ENCODE measurements at regions not wholly inside any gene's neighbourhood (a gene's known extent, or its start where the extent isn't known, plus 50 kb on each side); places are given as distances from the start of the nearest gene placed in this dataset.

DNA sequence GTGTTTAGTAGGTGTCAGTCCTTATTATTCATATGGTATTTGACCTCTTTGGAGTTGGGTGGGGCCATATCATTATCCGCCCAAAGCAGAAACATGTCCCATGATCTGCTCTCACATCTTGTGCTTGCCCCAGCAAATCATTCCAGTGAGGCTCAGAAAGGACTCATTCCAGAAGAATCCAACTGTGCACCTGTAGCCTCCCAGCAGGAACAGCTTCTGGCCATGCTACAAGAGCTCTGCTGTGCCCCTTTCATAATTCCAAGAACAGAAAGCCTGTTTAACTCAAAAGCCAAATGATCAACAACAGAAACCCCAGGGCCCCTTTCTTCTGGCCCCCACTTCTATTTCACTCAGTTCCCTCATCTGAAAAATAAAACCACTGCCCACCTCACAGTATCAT lies 673.1 kb downstream of the DIAPH3 start:
- Mint-ChIP-seq H3K27me3 (ENCODE audit: low read depth) (peaks cover 2% of the 10 kb centered on the region), H3K9me3 (peaks cover 5 to 6% of the 10 kb centered on the region in 2 experiments; a peak in 1 of 5 replicates), H3K4me3 (no peak overlapping the region), H3K27ac (no peak overlapping the region), H3K4me1 (peaks cover 21 to 28% of the 10 kb centered on the region in 2 experiments), H3K36me3 (ENCODE audit: insufficient read depth in 1 of 3, low read depth in 3 of 3) (peaks cover 0 to 10% (median 3%) of the 10 kb centered on the region in 3 experiments; a peak in 5 of 7 replicates)
- no peak overlapping the region for H2BK5ac ChIP-seq (ENCODE audit: insufficient read length, low read length)
- H4K91ac ChIP-seq (ENCODE audit: insufficient read length, low read depth, low read length), result no peak overlapping the region
- H3K4me2 ChIP-seq (ENCODE audit: insufficient read depth, insufficient read length, low read length), result no peak overlapping the region
- TF ChIP-seq, protein P1, sequence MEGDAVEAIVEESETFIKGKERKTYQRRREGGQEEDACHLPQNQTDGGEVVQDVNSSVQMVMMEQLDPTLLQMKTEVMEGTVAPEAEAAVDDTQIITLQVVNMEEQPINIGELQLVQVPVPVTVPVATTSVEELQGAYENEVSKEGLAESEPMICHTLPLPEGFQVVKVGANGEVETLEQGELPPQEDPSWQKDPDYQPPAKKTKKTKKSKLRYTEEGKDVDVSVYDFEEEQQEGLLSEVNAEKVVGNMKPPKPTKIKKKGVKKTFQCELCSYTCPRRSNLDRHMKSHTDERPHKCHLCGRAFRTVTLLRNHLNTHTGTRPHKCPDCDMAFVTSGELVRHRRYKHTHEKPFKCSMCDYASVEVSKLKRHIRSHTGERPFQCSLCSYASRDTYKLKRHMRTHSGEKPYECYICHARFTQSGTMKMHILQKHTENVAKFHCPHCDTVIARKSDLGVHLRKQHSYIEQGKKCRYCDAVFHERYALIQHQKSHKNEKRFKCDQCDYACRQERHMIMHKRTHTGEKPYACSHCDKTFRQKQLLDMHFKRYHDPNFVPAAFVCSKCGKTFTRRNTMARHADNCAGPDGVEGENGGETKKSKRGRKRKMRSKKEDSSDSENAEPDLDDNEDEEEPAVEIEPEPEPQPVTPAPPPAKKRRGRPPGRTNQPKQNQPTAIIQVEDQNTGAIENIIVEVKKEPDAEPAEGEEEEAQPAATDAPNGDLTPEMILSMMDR (conservative IDR thresholded peaks at IDR 0.05), result no peak
- no peaks in the 10 kb centered on the region for H3K27me3 ChIP-seq (ENCODE audit: insufficient read depth, low read length)
- no peaks in the 10 kb centered on the region for H3K4me1 ChIP-seq (ENCODE audit: insufficient read depth, low read length)
- no peaks in the 10 kb centered on the region for H3K79me1 ChIP-seq (ENCODE audit: insufficient read depth, low read depth, low read length, poor library complexity, severe bottlenecking)
- H2AK5ac ChIP-seq (ENCODE audit: insufficient read length, low read length), result no peak overlapping the region
- H3K9me3 ChIP-seq (ENCODE audit: control insufficient read depth, low read depth, low read length), result no peaks in the 10 kb centered on the region
- no peak overlapping the region for H4K8ac ChIP-seq (replicated peaks; ENCODE audit: insufficient read length, low read depth, low read length)
- no peaks in the 10 kb centered on the region for H3K79me2 ChIP-seq (ENCODE audit: insufficient read depth, low read length)
- H2BK20ac ChIP-seq (ENCODE audit: low read depth, low read length, poor library complexity, severe bottlenecking), result no peak overlapping the region
- H3K23me2 ChIP-seq (ENCODE audit: insufficient read length, low read depth, low read length, poor library complexity, severe bottlenecking), result no peaks in the 10 kb centered on the region
- H2BK15ac ChIP-seq (ENCODE audit: low read depth, low read length), result no peak overlapping the region
- no peak overlapping the region for H3K56ac ChIP-seq (ENCODE audit: insufficient read length, low read depth, low read length)
- no peak overlapping the region for H3K14ac ChIP-seq (ENCODE audit: insufficient read depth, low read length)
- no peak overlapping the region for H3K9ac ChIP-seq (ENCODE audit: extremely low read depth, insufficient read length, low read length)
- WGBS (ENCODE audit: extremely low coverage, insufficient read length, low lambda C conversion rate), result no CpG with 5 or more reads among the region's 1 CpG
- H4K5ac ChIP-seq (ENCODE audit: insufficient read length, low read depth, low read length), result no peak overlapping the region
- no peak overlapping the region for H3K27ac ChIP-seq (ENCODE audit: insufficient read length, low read depth, low read length)
- H3K18ac ChIP-seq (ENCODE audit: insufficient read length, low read depth, low read length), result no peak overlapping the region
- no peak overlapping the region for H3K23ac ChIP-seq (ENCODE audit: insufficient read length, low read depth, low read length)
- no peak overlapping the region for H3T11ph ChIP-seq (ENCODE audit: low read length)
- H2BK12ac ChIP-seq (ENCODE audit: insufficient read length, low read depth, low read length), result no peak overlapping the region
- H2BK120ac ChIP-seq (ENCODE audit: low read depth, low read length, poor library complexity, severe bottlenecking), result no peak overlapping the region
- H4K20me1 ChIP-seq (ENCODE audit: control insufficient read depth, insufficient read depth, insufficient read length), result no peaks in the 10 kb centered on the region
- no peak overlapping the region for H2AFZ ChIP-seq (ENCODE audit: low read length)
- H3K4ac ChIP-seq (ENCODE audit: low read depth, low read length), result no peak overlapping the region
- DNase-seq, result no peak
